HCT116 (cell line): ENCODE measurements at regions not wholly inside any gene's neighbourhood (a gene's known extent, or its start where the extent isn't known, plus 50 kb on each side); places are given as distances from the start of the nearest gene placed in this dataset.

Experiments used
- ATAC-seq: fragments of 200-7000 bp; cut with Tn5 transposase; 2 replicates; pipeline ENCODE4 v1.9.1; 2020; ENCODE audit warnings: mild to moderate bottlenecking, moderate library complexity
- BruUV-seq: library from RNA; stranded (reverse); fragments of 400-500 nt; replicated peaks from 2 replicates; lab custom pipeline; 2021; lab: Mats Ljungman, UMichigan
- CTCF ChIA-PET: fragments of 300-600 bp; sonication (Branson Sonifier 250); formaldehyde crosslinking; loops from one replicate; lab custom pipeline; 2021; ENCODE audit warnings: antibody characterized with exemption; lab: Charles Lee
- POLR2A ChIA-PET: fragments of 300-600, 350-600 bp; sonication (Branson Sonifier 250); formaldehyde crosslinking; loops from one replicate; lab custom pipeline; 2021; ENCODE audit warnings: antibody characterized with exemption; lab: Charles Lee
- RAD21 ChIA-PET, 2 experiments: fragments of 300-600 bp; sonication (Branson Sonifier 250); formaldehyde crosslinking; loops; one replicate each; lab custom pipeline; 2023; ENCODE audit warnings: low total read pairs in 2 of 2; ENCODE audit not compliant: uncharacterized antibody in 2 of 2, unreplicated experiment in 2 of 2, low non-redundant PET in 1 of 2; lab: Charles Lee
- DNase-seq: peaks from one replicate; pipeline ENCODE4 v3.0.0-alpha.2; 2010; ENCODE audit warnings: low read depth, low spot score
- H2AFZ ChIP-seq: fragments of 200-600 bp; shearing (Covaris generic), sonication (generic); 2 replicates; pipeline ENCODE4 v1.6.1; 2017; ENCODE audit warnings: low read depth, mixed run types, mixed read lengths, antibody characterized with exemption, low read length; ENCODE audit not compliant: poor library complexity, severe bottlenecking
- H3K27ac ChIP-seq: 2 replicates; pipeline ENCODE4 v1.5.1; 2012; ENCODE audit warnings: low read depth, low read length
- H3K27me3 ChIP-seq: fragments of 200-600 bp; sonication (generic); 2 replicates; pipeline ENCODE4 v1.6.1; 2016; ENCODE audit warnings: mixed run types, low read length, mixed read lengths; ENCODE audit not compliant: insufficient read depth
- H3K36me3 ChIP-seq, 2 experiments: fragments of 200-500 bp in 1 of 2; fragments of 200-600 bp in 1 of 2; sonication (Bioruptor generic) in 1 of 2; sonication (generic) in 1 of 2; 2 replicates each; pipeline versions ENCODE4 v1.5.1 to v1.6.1; 2014 to 2016; ENCODE audit warnings: low read length in 2 of 2, inconsistent platforms in 1 of 2, mixed read lengths in 1 of 2, mixed run types in 1 of 2; ENCODE audit not compliant: insufficient read depth in 2 of 2, control insufficient read depth in 1 of 2
- H3K4me1 ChIP-seq, 2 experiments: fragments of 200-600 bp in 1 of 2; sonication (generic) in 1 of 2; 2 replicates each; pipeline versions ENCODE4 v1.5.1 to v1.6.1; 2012 to 2017; ENCODE audit warnings: low read length in 2 of 2, inconsistent platforms in 1 of 2, mild to moderate bottlenecking in 1 of 2, mixed read lengths in 1 of 2, mixed run types in 1 of 2, moderate library complexity in 1 of 2; ENCODE audit not compliant: insufficient read depth in 2 of 2, control insufficient read depth in 1 of 2
- H3K4me2 ChIP-seq: fragments of 200-600 bp; sonication (generic); 2 replicates; pipeline ENCODE4 v1.6.1; 2017; ENCODE audit warnings: mixed run types, low read length, mixed read lengths
- H3K4me3 ChIP-seq, 2 experiments: fragments of 200-600 bp in 1 of 2; sonication (generic) in 1 of 2; replicated peaks in 1 of 2; 2 replicates each; pipeline ENCODE4 v1.5.1; 2011 to 2016; ENCODE audit warnings: low read length in 2 of 2, control low read depth in 1 of 2, low read depth in 1 of 2, mild to moderate bottlenecking in 1 of 2, mixed read lengths in 1 of 2, mixed run types in 1 of 2
- H3K79me2 ChIP-seq: fragments of 200-600 bp; sonication (generic); 2 replicates; pipeline ENCODE4 v1.6.1; 2017; ENCODE audit warnings: mild to moderate bottlenecking, mixed run types, low read length, moderate library complexity, mixed read lengths; ENCODE audit not compliant: insufficient read depth
- H3K9ac ChIP-seq: fragments of 200-600 bp; sonication (generic); 2 replicates; pipeline ENCODE4 v1.6.1; 2016; ENCODE audit warnings: low read length, mixed read lengths
- H3K9me2 ChIP-seq: fragments of 200-600 bp; sonication (generic), shearing (Covaris generic); 2 replicates; pipeline ENCODE4 v1.6.1; 2017; ENCODE audit warnings: mixed run types, mild to moderate bottlenecking, moderate library complexity; ENCODE audit not compliant: insufficient read depth
- H3K9me3 ChIP-seq, 2 experiments: fragments of 200-500 bp in 1 of 2; fragments of 200-600 bp in 1 of 2; sonication (Bioruptor generic) in 1 of 2; sonication (generic) in 1 of 2; 2 replicates each; pipeline ENCODE4 v1.6.1; 2014 to 2017; ENCODE audit warnings: low read length in 2 of 2, mixed read lengths in 2 of 2, inconsistent platforms in 1 of 2, low read depth in 1 of 2, mild to moderate bottlenecking in 1 of 2, mixed run types in 1 of 2, moderate library complexity in 1 of 2; ENCODE audit not compliant: control insufficient read depth in 1 of 2, insufficient read depth in 1 of 2
- H4K20me1 ChIP-seq: fragments of 200-600 bp; sonication (generic), shearing (Covaris generic); 2 replicates; pipeline ENCODE4 v1.6.1; 2017; ENCODE audit warnings: mixed run types, mild to moderate bottlenecking, moderate library complexity; ENCODE audit not compliant: insufficient read depth
- POLR2AphosphoS5 ChIP-seq: IDR thresholded peaks from 2 replicates; pipeline ENCODE4 v1.6.1; 2011; ENCODE audit warnings: mild to moderate bottlenecking, low read depth, low read length, moderate library complexity
- RAD21 ChIP-seq: IDR thresholded peaks from 2 replicates; pipeline ENCODE4 v1.6.1; 2012; ENCODE audit warnings: low read depth, mild to moderate bottlenecking
- SIN3A ChIP-seq: IDR thresholded peaks from 2 replicates; pipeline ENCODE4 v1.6.1; 2012; ENCODE audit warnings: low read depth
- YY1 ChIP-seq: IDR thresholded peaks from 2 replicates; pipeline ENCODE4 v1.6.1; 2011; ENCODE audit warnings: low read length, low read depth, moderate library complexity, mild to moderate bottlenecking; ENCODE audit not compliant: insufficient replicate concordance; ENCODE audit errors: extremely low read depth
- ZFX ChIP-seq: fragments of 450-650 bp; IDR thresholded peaks from 2 replicates; pipeline ENCODE4 v1.6.1; 2017
- intact Hi-C: fragments of 100-400 bp; cut with micrococcal nuclease; formaldehyde crosslinking; loops from 2 replicates; pipeline ENCODE4 v1.10.0; 2022
- TF ChIP-seq, protein P1 (sequence below): IDR thresholded peaks from 2 replicates; pipeline ENCODE4 v1.6.1; 2012
- TF ChIP-seq, protein P2 (sequence below): IDR thresholded peaks from 2 replicates; pipeline ENCODE4 v1.6.1; 2011; ENCODE audit warnings: mild to moderate bottlenecking, low read length, moderate library complexity; ENCODE audit not compliant: insufficient replicate concordance; ENCODE audit errors: extremely low read depth
- TF ChIP-seq, protein P3 (sequence below), 3 experiments: fragments of 200-600 bp in 1 of 3; sonication (generic) in 1 of 3; IDR thresholded peaks in 2 of 3; conservative IDR thresholded peaks in 1 of 3; 2 replicates each; pipeline ENCODE4 v1.5.1; 2012 to 2017; ENCODE audit warnings: low read depth in 2 of 3, low read length in 2 of 3, antibody characterized with exemption in 1 of 3, borderline replicate concordance in 1 of 3, control low read depth in 1 of 3, mild to moderate bottlenecking in 1 of 3, mixed read lengths in 1 of 3, mixed run types in 1 of 3, moderate library complexity in 1 of 3; ENCODE audit not compliant: insufficient read depth in 1 of 3

DNA sequence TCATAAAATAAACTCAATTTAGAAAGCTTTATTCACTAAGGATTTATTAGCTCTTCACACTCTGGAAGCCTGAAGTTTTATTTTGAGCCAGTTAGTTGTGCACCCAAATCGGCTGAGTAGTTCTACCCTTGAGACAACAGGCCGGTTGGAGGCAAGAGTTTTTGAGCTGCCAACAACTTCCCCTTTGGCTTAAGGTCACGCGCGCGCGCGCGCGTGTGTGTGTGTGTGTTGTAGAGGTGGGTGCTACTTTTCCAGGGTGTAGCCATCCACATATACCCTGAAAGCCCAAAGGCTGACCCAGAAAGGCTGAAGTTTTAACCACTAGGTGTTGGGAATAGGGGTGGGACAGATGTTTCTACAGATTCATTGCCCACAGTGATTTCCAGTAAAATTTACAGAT lies 150.2 kb upstream of the LHCGR start:
- POLR2A ChIA-PET: no interaction called here
- Histone ChIP-seq H4K20me1 (no peaks in the 10 kb centered on the region), H3K79me2 (no peaks in the 10 kb centered on the region), H3K9me3 (no peaks in the 10 kb centered on the region), H3K9me2 (no peaks in the 10 kb centered on the region), H3K36me3 (no peaks in the 10 kb centered on the region), H3K4me2 (no peak overlapping the region), H3K4me1 (no peaks in the 10 kb centered on the region), H3K4me3 (no peak overlapping the region), H3K27me3 (peaks cover 31% of the 10 kb centered on the region; the same call in 1 of the 2 replicates), H2AFZ (no peak overlapping the region), H3K9ac (no peak overlapping the region), H3K27ac (no peak overlapping the region)
- RAD21 ChIA-PET: no interaction called here
- CTCF ChIA-PET: no interaction called here
- TF ChIP-seq ZFX (no peak), SIN3A (no peak), YY1 (no peak), POLR2AphosphoS5 (no peak), RAD21 (no peak)
- TF ChIP-seq, protein P1, sequence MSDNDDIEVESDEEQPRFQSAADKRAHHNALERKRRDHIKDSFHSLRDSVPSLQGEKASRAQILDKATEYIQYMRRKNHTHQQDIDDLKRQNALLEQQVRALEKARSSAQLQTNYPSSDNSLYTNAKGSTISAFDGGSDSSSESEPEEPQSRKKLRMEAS: no peak
- TF ChIP-seq, protein P2, sequence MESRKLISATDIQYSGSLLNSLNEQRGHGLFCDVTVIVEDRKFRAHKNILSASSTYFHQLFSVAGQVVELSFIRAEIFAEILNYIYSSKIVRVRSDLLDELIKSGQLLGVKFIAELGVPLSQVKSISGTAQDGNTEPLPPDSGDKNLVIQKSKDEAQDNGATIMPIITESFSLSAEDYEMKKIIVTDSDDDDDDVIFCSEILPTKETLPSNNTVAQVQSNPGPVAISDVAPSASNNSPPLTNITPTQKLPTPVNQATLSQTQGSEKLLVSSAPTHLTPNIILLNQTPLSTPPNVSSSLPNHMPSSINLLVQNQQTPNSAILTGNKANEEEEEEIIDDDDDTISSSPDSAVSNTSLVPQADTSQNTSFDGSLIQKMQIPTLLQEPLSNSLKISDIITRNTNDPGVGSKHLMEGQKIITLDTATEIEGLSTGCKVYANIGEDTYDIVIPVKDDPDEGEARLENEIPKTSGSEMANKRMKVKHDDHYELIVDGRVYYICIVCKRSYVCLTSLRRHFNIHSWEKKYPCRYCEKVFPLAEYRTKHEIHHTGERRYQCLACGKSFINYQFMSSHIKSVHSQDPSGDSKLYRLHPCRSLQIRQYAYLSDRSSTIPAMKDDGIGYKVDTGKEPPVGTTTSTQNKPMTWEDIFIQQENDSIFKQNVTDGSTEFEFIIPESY: no peak
- TF ChIP-seq, protein P3, sequence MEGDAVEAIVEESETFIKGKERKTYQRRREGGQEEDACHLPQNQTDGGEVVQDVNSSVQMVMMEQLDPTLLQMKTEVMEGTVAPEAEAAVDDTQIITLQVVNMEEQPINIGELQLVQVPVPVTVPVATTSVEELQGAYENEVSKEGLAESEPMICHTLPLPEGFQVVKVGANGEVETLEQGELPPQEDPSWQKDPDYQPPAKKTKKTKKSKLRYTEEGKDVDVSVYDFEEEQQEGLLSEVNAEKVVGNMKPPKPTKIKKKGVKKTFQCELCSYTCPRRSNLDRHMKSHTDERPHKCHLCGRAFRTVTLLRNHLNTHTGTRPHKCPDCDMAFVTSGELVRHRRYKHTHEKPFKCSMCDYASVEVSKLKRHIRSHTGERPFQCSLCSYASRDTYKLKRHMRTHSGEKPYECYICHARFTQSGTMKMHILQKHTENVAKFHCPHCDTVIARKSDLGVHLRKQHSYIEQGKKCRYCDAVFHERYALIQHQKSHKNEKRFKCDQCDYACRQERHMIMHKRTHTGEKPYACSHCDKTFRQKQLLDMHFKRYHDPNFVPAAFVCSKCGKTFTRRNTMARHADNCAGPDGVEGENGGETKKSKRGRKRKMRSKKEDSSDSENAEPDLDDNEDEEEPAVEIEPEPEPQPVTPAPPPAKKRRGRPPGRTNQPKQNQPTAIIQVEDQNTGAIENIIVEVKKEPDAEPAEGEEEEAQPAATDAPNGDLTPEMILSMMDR (IDR thresholded peaks at IDR 0.05 in 2 of 3, conservative IDR thresholded peaks at IDR 0.05 in 1 of 3; ENCODE audit: borderline replicate concordance in 1 of 3, insufficient read depth in 1 of 3, low read depth in 2 of 3, low read length in 2 of 3): no peak
- no peak for DNase-seq
- ATAC-seq: no peak
- no TSS peak for BruUV-seq
- intact Hi-C loops: no loop called here
